CD4-positive, alpha-beta T cell treated with Interleukin-4 for 4 hours (primary cell): ENCODE measurements at regions not wholly inside any gene's neighbourhood (a gene's known extent, or its start where the extent isn't known, plus 50 kb on each side); places are given as distances from the start of the nearest gene placed in this dataset.

Experiments
- DNase-seq: peaks from one replicate; pipeline ENCODE4 v3.0.0-alpha.2; 2020

GRCh38 chr2:200219309-200220113 lies 87.0 kb upstream of the SPATS2L start:
- no peak for DNase-seq

DNA sequence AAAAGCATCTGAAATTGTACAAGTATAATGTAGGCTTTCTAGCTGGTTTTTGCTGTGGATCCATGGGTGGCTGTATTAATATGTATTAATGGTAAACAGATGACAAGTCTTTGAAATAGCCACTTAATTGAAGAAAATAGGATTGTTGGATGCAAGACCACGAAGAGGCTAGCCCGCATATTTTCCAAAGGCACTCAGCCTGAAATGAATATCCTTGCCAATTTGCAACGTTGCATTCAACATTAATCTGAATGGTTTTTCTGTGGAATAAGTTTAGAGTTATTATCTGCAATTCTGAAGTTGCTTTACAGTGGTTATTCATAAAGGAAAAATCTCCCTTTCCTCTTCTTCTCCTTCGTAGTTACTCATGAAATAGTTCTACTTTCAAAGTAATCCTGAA lies 86.2 kb upstream of the SPATS2L start:
- no peak for DNase-seq

- DNase-seq, result no peak
Observed at GRCh38 chr2:200221055-200221955, 85.2 kb upstream of the SPATS2L start.

DNA sequence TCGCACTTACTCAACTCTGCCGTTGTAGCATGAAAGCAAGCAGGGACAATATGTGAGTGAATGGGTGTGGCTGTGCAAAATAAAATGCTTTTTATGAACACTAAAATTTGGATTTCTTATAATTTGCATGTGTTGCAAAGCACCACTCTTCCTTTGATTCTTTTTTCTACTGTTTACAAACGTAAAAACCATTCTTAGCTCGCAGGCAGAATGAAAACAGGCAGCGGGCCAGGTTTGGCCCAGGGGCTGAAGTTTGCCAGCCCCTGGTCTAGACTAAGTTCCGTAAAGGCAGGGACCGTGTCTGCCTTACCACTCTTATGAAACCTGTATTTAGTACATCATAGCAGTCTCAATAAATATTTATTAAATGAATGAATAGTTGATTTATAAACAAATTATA lies 83.7 kb upstream of the SPATS2L start:
- DNase-seq, result no peak

- no peak for DNase-seq
Observed at GRCh38 chr2:200223205-200223784, 83.2 kb upstream of the SPATS2L start.

DNA sequence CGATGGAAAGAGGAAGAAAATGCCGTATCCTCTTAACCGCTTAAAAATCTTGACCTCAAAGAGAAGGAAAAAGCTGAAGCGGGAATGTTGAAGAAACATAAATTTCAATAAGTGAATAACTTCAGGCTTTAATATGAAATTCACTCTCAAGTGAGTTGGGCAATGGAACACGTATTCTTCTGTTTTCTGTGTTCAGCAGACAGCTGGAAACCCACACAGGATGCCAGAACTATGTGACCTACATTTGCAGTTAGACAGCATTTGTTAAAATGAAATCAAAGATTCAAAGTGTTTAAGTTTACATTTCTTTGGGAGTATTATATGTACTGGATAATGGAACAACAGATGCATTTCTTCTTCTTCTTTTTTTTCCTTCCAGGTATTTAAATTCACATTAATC lies 80.5 kb upstream of the SPATS2L start:
- no peak for DNase-seq

GRCh38 chr2:200226451-200227426 lies 79.8 kb upstream of the SPATS2L start:
- no peak for DNase-seq

GRCh38 chr2:200230716-200231115 lies 75.8 kb upstream of the SPATS2L start:
- no peak for DNase-seq

DNA sequence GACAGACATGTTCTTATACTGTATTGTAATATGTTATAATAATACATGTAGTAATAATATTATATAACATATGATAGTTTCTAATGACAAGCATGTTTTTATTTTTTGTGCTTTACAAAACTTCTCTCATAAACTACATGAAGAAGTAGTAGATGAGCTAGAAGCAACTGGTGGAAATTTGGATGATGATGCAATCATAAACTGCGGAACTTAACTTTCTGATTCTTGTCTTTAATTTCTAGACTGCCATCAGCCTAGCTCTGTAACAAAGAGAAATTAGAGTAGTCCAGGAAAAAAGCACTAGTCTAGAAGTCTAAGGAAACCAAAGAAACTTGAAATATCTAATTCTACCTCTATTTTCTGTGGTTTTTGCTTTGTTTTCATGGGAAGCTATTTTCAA lies 71.0 kb upstream of the SPATS2L start:
- no peak for DNase-seq

- DNase-seq, result no peak
Observed at GRCh38 chr2:200239216-200239615, 67.3 kb upstream of the SPATS2L start.

DNA sequence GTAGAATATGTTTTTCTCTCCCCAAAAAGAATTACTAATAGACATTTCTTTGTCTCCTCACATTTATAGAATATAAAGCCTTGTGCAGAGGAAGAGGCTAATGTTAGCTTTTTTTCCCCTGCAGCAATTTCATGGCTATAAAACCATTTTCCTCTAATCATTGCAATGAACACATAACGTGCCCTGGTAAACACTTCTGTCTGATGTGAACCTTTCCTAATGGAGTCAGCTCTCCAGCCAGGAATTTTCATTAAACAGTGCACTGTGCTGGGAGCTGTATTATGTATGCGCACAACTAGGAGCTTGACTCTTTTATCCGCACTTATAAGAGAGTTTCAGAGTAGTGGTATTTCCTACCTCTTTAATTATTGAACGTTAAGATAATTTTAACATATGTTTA lies 63.9 kb upstream of the SPATS2L start:
- DNase-seq, result no peak

- DNase-seq, result no peak
Observed at GRCh38 chr2:200243441-200243840, 63.1 kb upstream of the SPATS2L start.

GRCh38 chr2:200244111-200244510 lies 62.4 kb upstream of the SPATS2L start:
- DNase-seq, result no peak

DNA sequence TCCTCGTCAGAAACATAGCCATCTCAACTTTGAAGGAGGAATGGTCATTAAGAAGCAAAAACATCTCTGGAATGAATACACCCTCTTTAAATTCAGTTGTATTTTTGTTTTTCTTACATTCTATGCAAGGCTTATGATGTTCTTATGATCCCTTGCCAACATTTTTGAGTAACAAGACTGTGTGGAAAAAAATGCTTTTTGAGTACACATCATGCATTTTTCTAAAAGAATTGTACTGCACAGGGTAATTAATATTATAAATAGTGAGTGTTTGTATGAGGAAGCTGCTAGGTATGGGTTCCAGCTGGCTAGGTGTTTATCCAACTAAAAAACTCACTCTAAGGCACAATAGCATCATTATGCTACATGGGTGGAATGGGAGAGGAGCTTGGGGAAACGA lies 59.0 kb upstream of the SPATS2L start:
- no peak for DNase-seq

- no peak for DNase-seq
Observed at GRCh38 chr2:200252265-200253067, 54.0 kb upstream of the SPATS2L start.

- no peak for DNase-seq
Observed at GRCh38 chr2:200253639-200254038, 52.9 kb upstream of the SPATS2L start.

GRCh38 chr2:200254773-200255172 lies 51.7 kb upstream of the SPATS2L start:
- DNase-seq, result no peak

GRCh38 chr2:200255549-200255948 lies 50.9 kb upstream of the SPATS2L start:
- no peak for DNase-seq
